HCT116 (cell line): ENCODE measurements at regions not wholly inside any gene's neighbourhood (a gene's known extent, or its start where the extent isn't known, plus 50 kb on each side); places are given as distances from the start of the nearest gene placed in this dataset.

ENCODE experiments used
- ATAC-seq: fragments of 200-7000 bp; cut with Tn5 transposase; 2 replicates; pipeline ENCODE4 v1.9.1; 2020; ENCODE audit warnings: mild to moderate bottlenecking, moderate library complexity
- BruUV-seq: library from RNA; stranded (reverse); fragments of 400-500 nt; replicated peaks from 2 replicates; lab custom pipeline; 2021; lab: Mats Ljungman, UMichigan
- CTCF ChIA-PET: fragments of 300-600 bp; sonication (Branson Sonifier 250); formaldehyde crosslinking; loops from one replicate; lab custom pipeline; 2021; ENCODE audit warnings: antibody characterized with exemption; lab: Charles Lee
- POLR2A ChIA-PET: fragments of 300-600, 350-600 bp; sonication (Branson Sonifier 250); formaldehyde crosslinking; loops from one replicate; lab custom pipeline; 2021; ENCODE audit warnings: antibody characterized with exemption; lab: Charles Lee
- RAD21 ChIA-PET, 2 experiments: fragments of 300-600 bp; sonication (Branson Sonifier 250); formaldehyde crosslinking; loops; one replicate each; lab custom pipeline; 2023; ENCODE audit warnings: low total read pairs in 2 of 2; ENCODE audit not compliant: uncharacterized antibody in 2 of 2, unreplicated experiment in 2 of 2, low non-redundant PET in 1 of 2; lab: Charles Lee
- DNase-seq: peaks from one replicate; pipeline ENCODE4 v3.0.0-alpha.2; 2010; ENCODE audit warnings: low read depth, low spot score
- H2AFZ ChIP-seq: fragments of 200-600 bp; shearing (Covaris generic), sonication (generic); 2 replicates; pipeline ENCODE4 v1.6.1; 2017; ENCODE audit warnings: low read depth, mixed run types, mixed read lengths, antibody characterized with exemption, low read length; ENCODE audit not compliant: poor library complexity, severe bottlenecking
- H3K27ac ChIP-seq: 2 replicates; pipeline ENCODE4 v1.5.1; 2012; ENCODE audit warnings: low read depth, low read length
- H3K27me3 ChIP-seq: fragments of 200-600 bp; sonication (generic); 2 replicates; pipeline ENCODE4 v1.6.1; 2016; ENCODE audit warnings: mixed run types, low read length, mixed read lengths; ENCODE audit not compliant: insufficient read depth
- H3K36me3 ChIP-seq, 2 experiments: fragments of 200-500 bp in 1 of 2; fragments of 200-600 bp in 1 of 2; sonication (Bioruptor generic) in 1 of 2; sonication (generic) in 1 of 2; 2 replicates each; pipeline versions ENCODE4 v1.5.1 to v1.6.1; 2014 to 2016; ENCODE audit warnings: low read length in 2 of 2, inconsistent platforms in 1 of 2, mixed read lengths in 1 of 2, mixed run types in 1 of 2; ENCODE audit not compliant: insufficient read depth in 2 of 2, control insufficient read depth in 1 of 2
- H3K4me1 ChIP-seq, 2 experiments: fragments of 200-600 bp in 1 of 2; sonication (generic) in 1 of 2; 2 replicates each; pipeline versions ENCODE4 v1.5.1 to v1.6.1; 2012 to 2017; ENCODE audit warnings: low read length in 2 of 2, inconsistent platforms in 1 of 2, mild to moderate bottlenecking in 1 of 2, mixed read lengths in 1 of 2, mixed run types in 1 of 2, moderate library complexity in 1 of 2; ENCODE audit not compliant: insufficient read depth in 2 of 2, control insufficient read depth in 1 of 2
- H3K4me2 ChIP-seq: fragments of 200-600 bp; sonication (generic); 2 replicates; pipeline ENCODE4 v1.6.1; 2017; ENCODE audit warnings: mixed run types, low read length, mixed read lengths
- H3K4me3 ChIP-seq, 2 experiments: fragments of 200-600 bp in 1 of 2; sonication (generic) in 1 of 2; replicated peaks in 1 of 2; 2 replicates each; pipeline ENCODE4 v1.5.1; 2011 to 2016; ENCODE audit warnings: low read length in 2 of 2, control low read depth in 1 of 2, low read depth in 1 of 2, mild to moderate bottlenecking in 1 of 2, mixed read lengths in 1 of 2, mixed run types in 1 of 2
- H3K79me2 ChIP-seq: fragments of 200-600 bp; sonication (generic); 2 replicates; pipeline ENCODE4 v1.6.1; 2017; ENCODE audit warnings: mild to moderate bottlenecking, mixed run types, low read length, moderate library complexity, mixed read lengths; ENCODE audit not compliant: insufficient read depth
- H3K9ac ChIP-seq: fragments of 200-600 bp; sonication (generic); 2 replicates; pipeline ENCODE4 v1.6.1; 2016; ENCODE audit warnings: low read length, mixed read lengths
- H3K9me2 ChIP-seq: fragments of 200-600 bp; sonication (generic), shearing (Covaris generic); 2 replicates; pipeline ENCODE4 v1.6.1; 2017; ENCODE audit warnings: mixed run types, mild to moderate bottlenecking, moderate library complexity; ENCODE audit not compliant: insufficient read depth
- H3K9me3 ChIP-seq, 2 experiments: fragments of 200-500 bp in 1 of 2; fragments of 200-600 bp in 1 of 2; sonication (Bioruptor generic) in 1 of 2; sonication (generic) in 1 of 2; 2 replicates each; pipeline ENCODE4 v1.6.1; 2014 to 2017; ENCODE audit warnings: low read length in 2 of 2, mixed read lengths in 2 of 2, inconsistent platforms in 1 of 2, low read depth in 1 of 2, mild to moderate bottlenecking in 1 of 2, mixed run types in 1 of 2, moderate library complexity in 1 of 2; ENCODE audit not compliant: control insufficient read depth in 1 of 2, insufficient read depth in 1 of 2
- H4K20me1 ChIP-seq: fragments of 200-600 bp; sonication (generic), shearing (Covaris generic); 2 replicates; pipeline ENCODE4 v1.6.1; 2017; ENCODE audit warnings: mixed run types, mild to moderate bottlenecking, moderate library complexity; ENCODE audit not compliant: insufficient read depth
- CBX3 ChIP-seq: IDR thresholded peaks from 2 replicates; pipeline ENCODE4 v1.6.1; 2012; ENCODE audit warnings: low read depth
- CEBPB ChIP-seq: IDR thresholded peaks from 2 replicates; pipeline ENCODE4 v1.6.1; 2012; ENCODE audit warnings: low read depth
- CTCF ChIP-seq, 3 experiments: fragments of 200-600 bp in 1 of 3; sonication (generic) in 1 of 3; IDR thresholded peaks in 2 of 3; conservative IDR thresholded peaks in 1 of 3; 2 replicates each; pipeline ENCODE4 v1.5.1; 2012 to 2017; ENCODE audit warnings: low read depth in 2 of 3, low read length in 2 of 3, antibody characterized with exemption in 1 of 3, borderline replicate concordance in 1 of 3, control low read depth in 1 of 3, mild to moderate bottlenecking in 1 of 3, mixed read lengths in 1 of 3, mixed run types in 1 of 3, moderate library complexity in 1 of 3; ENCODE audit not compliant: insufficient read depth in 1 of 3
- ELF1 ChIP-seq: IDR thresholded peaks from 2 replicates; pipeline ENCODE4 v1.6.1; 2012; ENCODE audit warnings: low read depth, borderline replicate concordance
- FOSL1 ChIP-seq: IDR thresholded peaks from 2 replicates; pipeline ENCODE4 v1.6.1; 2012; ENCODE audit warnings: low read depth
- JUND ChIP-seq: IDR thresholded peaks from 2 replicates; pipeline ENCODE4 v1.6.1; 2012
- POLR2AphosphoS5 ChIP-seq: IDR thresholded peaks from 2 replicates; pipeline ENCODE4 v1.6.1; 2011; ENCODE audit warnings: mild to moderate bottlenecking, low read depth, low read length, moderate library complexity
- RAD21 ChIP-seq: IDR thresholded peaks from 2 replicates; pipeline ENCODE4 v1.6.1; 2012; ENCODE audit warnings: low read depth, mild to moderate bottlenecking
- SIN3A ChIP-seq: IDR thresholded peaks from 2 replicates; pipeline ENCODE4 v1.6.1; 2012; ENCODE audit warnings: low read depth
- SRF ChIP-seq: IDR thresholded peaks from 2 replicates; pipeline ENCODE4 v1.6.1; 2012; ENCODE audit warnings: low read depth
- TCF7L2 ChIP-seq: IDR thresholded peaks from 2 replicates; pipeline ENCODE4 v1.7.0; 2011; ENCODE audit warnings: borderline replicate concordance, inconsistent platforms; ENCODE audit not compliant: insufficient read depth, insufficient read length; ENCODE audit errors: extremely low read depth
- ZBTB33 ChIP-seq: IDR thresholded peaks from 2 replicates; pipeline ENCODE4 v1.6.1; 2011; ENCODE audit warnings: mild to moderate bottlenecking, low read length, moderate library complexity; ENCODE audit not compliant: insufficient replicate concordance; ENCODE audit errors: extremely low read depth
- ZFX ChIP-seq: fragments of 450-650 bp; IDR thresholded peaks from 2 replicates; pipeline ENCODE4 v1.6.1; 2017
- ZNF274 ChIP-seq: fragments of 200-500 bp; sonication (Bioruptor generic); IDR thresholded peaks from 2 replicates; pipeline ENCODE4 v1.6.1; 2014; ENCODE audit warnings: mild to moderate bottlenecking, low read depth, low read length, inconsistent platforms
- intact Hi-C: fragments of 100-400 bp; cut with micrococcal nuclease; formaldehyde crosslinking; loops from 2 replicates; pipeline ENCODE4 v1.10.0; 2022

- Histone ChIP-seq H3K9ac (no peak overlapping the region), H4K20me1 (no peaks in the 10 kb centered on the region), H3K27me3 (no peaks in the 10 kb centered on the region), H3K79me2 (no peaks in the 10 kb centered on the region), H3K9me2 (no peaks in the 10 kb centered on the region), H3K27ac (no peak overlapping the region), H3K4me2 (no peak overlapping the region), H3K9me3 (peaks cover 0 to 5% of the 10 kb centered on the region in 2 experiments; a peak in 3 of 4 replicates), H3K4me1 (no peaks in the 10 kb centered on the region), H2AFZ (no peak overlapping the region), H3K4me3 (no peak overlapping the region), H3K36me3 (no peaks in the 10 kb centered on the region)
- BruUV-seq: no TSS peak
- ChIA-PET RAD21 (no interaction called here), POLR2A (no interaction called here), CTCF (no interaction called here)
- ATAC-seq (no peak), DNase-seq (no peak)
- intact Hi-C loops: no loop called here
- TF ChIP-seq SRF (no peak), POLR2AphosphoS5 (no peak), ZNF274 (no peak), ELF1 (no peak)
Measured at GRCh38 chr9:73906671-73907070, 590.5 kb upstream of the RORB start.

- no peak for TF ChIP-seq ZFX
- TF ChIP-seq CBX3: no peak
- TF ChIP-seq CTCF (IDR thresholded peaks at IDR 0.05 in 2 of 3, conservative IDR thresholded peaks at IDR 0.05 in 1 of 3; ENCODE audit: borderline replicate concordance in 1 of 3, insufficient read depth in 1 of 3, low read depth in 2 of 3, low read length in 2 of 3): no peak
- TF ChIP-seq TCF7L2: no peak
- TF ChIP-seq CEBPB: no peak
- no peak for TF ChIP-seq SIN3A
- no peak for TF ChIP-seq POLR2AphosphoS5
- no peak for TF ChIP-seq JUND
- no peak for TF ChIP-seq RAD21
- no peak for TF ChIP-seq FOSL1
- no peak for TF ChIP-seq ZBTB33
- TF ChIP-seq, all 23 proteins: peak for 0
- intact Hi-C loops: no loop called here
- no peak overlapping the region for H3K4me2 ChIP-seq
- peaks cover 0 to 5% of the 10 kb centered on the region in 2 experiments; a peak in 1 of 4 replicates for H3K9me3 ChIP-seq
- H2AFZ ChIP-seq: no peak overlapping the region
- H3K79me2 ChIP-seq: no peaks in the 10 kb centered on the region
- no peaks in the 10 kb centered on the region for H3K27me3 ChIP-seq
- BruUV-seq: no TSS peak
- CTCF ChIA-PET: no interaction called here
- DNase-seq: no peak
- H3K4me3 ChIP-seq: no peak overlapping the region
- H3K4me1 ChIP-seq: no peaks in the 10 kb centered on the region
- H3K9ac ChIP-seq: no peak overlapping the region
- ATAC-seq: no peak
- H3K36me3 ChIP-seq: no peaks in the 10 kb centered on the region
- H3K9me2 ChIP-seq: no peaks in the 10 kb centered on the region
- no peaks in the 10 kb centered on the region; the same call in 1 of the 2 replicates for H4K20me1 ChIP-seq
- POLR2A ChIA-PET: no interaction called here
- RAD21 ChIA-PET: no interaction called here
- no peak overlapping the region for H3K27ac ChIP-seq
Measured at GRCh38 chr9:73911804-73912203, 585.3 kb upstream of the RORB start.
